HepG2 (cell line): ENCODE measurements at regions not wholly inside any gene's neighbourhood (a gene's known extent, or its start where the extent isn't known, plus 50 kb on each side); places are given as distances from the start of the nearest gene placed in this dataset.

Experiments
- ATAC-seq: fragments of 200-7000 bp; cut with Tn5 transposase; 3 replicates; pipeline ENCODE4 v1.9.1; 2020; ENCODE audit warnings: mild to moderate bottlenecking, moderate library complexity
- BruUV-seq: library from RNA; stranded (reverse); fragments of 400-500 nt; replicated peaks from 2 replicates; lab custom pipeline; 2021; lab: Mats Ljungman, UMichigan
- CTCF ChIA-PET: fragments of 300-600 bp; formaldehyde crosslinking; extraction: SDS; loops from one replicate; lab custom pipeline; 2021; ENCODE audit warnings: low total read pairs, inconsistent platforms, low intra/inter-chr PET ratio; lab: Yijun Ruan, JAX
- POLR2A ChIA-PET: fragments of 350-600 bp; sonication (Branson Sonifier 250); formaldehyde crosslinking; loops from one replicate; lab custom pipeline; 2020; ENCODE audit warnings: antibody characterized with exemption, inconsistent platforms; lab: Yijun Ruan, JAX
- DNase-seq: peaks from one replicate; pipeline ENCODE4 v3.0.0-alpha.2; 2015; ENCODE audit warnings: low spot score
- FAIRE-seq: peaks from 3 replicates; lab custom pipeline; 2011; peaks lifted over from hg19 to GRCh38; lab: Jason Lieb, UNC
- H2AFZ ChIP-seq: one replicate; pipeline ENCODE4 v1.6.1; 2011; ENCODE audit warnings: low read length, inconsistent platforms
- H3K27ac ChIP-seq: fragments of 300-600 bp; 3 replicates; pipeline ENCODE4 v1.8.0; 2011; ENCODE audit warnings: mixed run types, mild to moderate bottlenecking, mixed read lengths, low read length, inconsistent platforms; ENCODE audit not compliant: insufficient read depth; ENCODE audit errors: extremely low read length
- H3K27me3 ChIP-seq, 2 experiments: fragments of 200-600 bp in 1 of 2; 2 replicates in 1 of 2; 3 replicates in 1 of 2; pipeline versions ENCODE4 v1.6.0 to v1.8.0; 2011; ENCODE audit warnings: low read length in 2 of 2, mild to moderate bottlenecking in 2 of 2, moderate library complexity in 2 of 2, inconsistent platforms in 1 of 2; ENCODE audit not compliant: insufficient read depth in 2 of 2, control insufficient read depth in 1 of 2
- H3K36me3 ChIP-seq, 2 experiments: fragments of 200-600 bp in 1 of 2; replicated peaks in 1 of 2; 2 replicates in 1 of 2; 3 replicates in 1 of 2; pipeline versions ENCODE4 v1.5.1 to v1.8.0; 2011; ENCODE audit warnings: low read length in 2 of 2, inconsistent platforms in 1 of 2; ENCODE audit not compliant: insufficient read depth in 2 of 2, control insufficient read depth in 1 of 2
- H3K4me1 ChIP-seq: 2 replicates; pipeline ENCODE4 v1.5.1; 2012; ENCODE audit warnings: low read length, inconsistent platforms; ENCODE audit not compliant: insufficient read depth
- H3K4me2 ChIP-seq: 2 replicates; pipeline ENCODE4 v1.6.0; 2011; ENCODE audit warnings: low read depth, low read length, inconsistent platforms
- H3K4me3 ChIP-seq, 3 experiments: fragments of 200-600 bp in 1 of 3; sonication (generic), shearing (Covaris generic) in 1 of 3; replicated peaks in 1 of 3; 2 replicates each; pipeline ENCODE4 v1.5.1; 2011 to 2016; ENCODE audit warnings: low read length in 3 of 3, inconsistent platforms in 2 of 3, low read depth in 2 of 3, mild to moderate bottlenecking in 2 of 3, control low read depth in 1 of 3, mixed read lengths in 1 of 3; ENCODE audit not compliant: insufficient read depth in 1 of 3
- H3K79me2 ChIP-seq: one replicate; pipeline ENCODE4 v1.6.1; 2011; ENCODE audit warnings: low read length, inconsistent platforms; ENCODE audit not compliant: insufficient read depth
- H3K9ac ChIP-seq: 2 replicates; pipeline ENCODE4 v1.6.0; 2011; ENCODE audit warnings: mild to moderate bottlenecking, low read depth, low read length, inconsistent platforms; ENCODE audit not compliant: insufficient read depth
- H3K9me3 ChIP-seq: 2 replicates; pipeline ENCODE4 v1.5.1; 2012; ENCODE audit warnings: mild to moderate bottlenecking, low read length
- H4K20me1 ChIP-seq: 2 replicates; pipeline ENCODE4 v1.6.0; 2011; ENCODE audit warnings: inconsistent platforms, mild to moderate bottlenecking, low read length, moderate library complexity; ENCODE audit not compliant: insufficient read depth
- ARID4A ChIP-seq: sonication (generic); formaldehyde crosslinking; IDR thresholded peaks from 2 replicates; pipeline ENCODE4 v1.5.0; 2020; ENCODE audit warnings: mild to moderate bottlenecking, missing genetic modification reagents, borderline replicate concordance
- ATRX ChIP-seq: sonication (generic); formaldehyde crosslinking; IDR thresholded peaks from 2 replicates; pipeline ENCODE4 v1.4.0; 2020; ENCODE audit warnings: missing genetic modification reagents, borderline replicate concordance
- EHMT2 ChIP-seq: fragments of 200-600 bp; sonication (generic); IDR thresholded peaks from 2 replicates; pipeline ENCODE4 v1.7.0; 2017; ENCODE audit warnings: antibody characterized with exemption, low read depth, low read length, borderline replicate concordance
- ERF ChIP-seq: IDR thresholded peaks from 2 replicates; pipeline ENCODE4 v1.6.1; 2018; ENCODE audit warnings: missing biosample characterization, missing genetic modification reagents
- EZH2 ChIP-seq: conservative IDR thresholded peaks from 2 replicates; pipeline ENCODE4 v1.6.1; 2012; ENCODE audit warnings: mild to moderate bottlenecking, low read depth, low read length, moderate library complexity
- GPN1 ChIP-seq: sonication (generic); formaldehyde crosslinking; IDR thresholded peaks from 2 replicates; pipeline ENCODE4 v1.5.1; 2020; ENCODE audit warnings: missing genetic modification reagents, borderline replicate concordance
- LRRFIP1 ChIP-seq: sonication (generic); formaldehyde crosslinking; conservative IDR thresholded peaks from 2 replicates; pipeline ENCODE4 v1.4.0; 2020; ENCODE audit warnings: missing genetic modification reagents
- SP4 ChIP-seq: sonication (generic); formaldehyde crosslinking; IDR thresholded peaks from 2 replicates; pipeline ENCODE4 v1.8.1; 2023; ENCODE audit warnings: mild to moderate bottlenecking, missing genetic modification reagents
- TCF7L2 ChIP-seq: IDR thresholded peaks from 2 replicates; pipeline ENCODE4 v1.6.1; 2011; ENCODE audit warnings: mild to moderate bottlenecking, low read depth, low read length, moderate library complexity
- THAP9 ChIP-seq: sonication (generic); formaldehyde crosslinking; IDR thresholded peaks from 2 replicates; pipeline ENCODE4; 2020; ENCODE audit warnings: missing genetic modification reagents, mild to moderate bottlenecking, borderline replicate concordance
- ZFP36L1 ChIP-seq: sonication (generic); formaldehyde crosslinking; IDR thresholded peaks from 2 replicates; pipeline ENCODE4 v1.8.0; 2022; ENCODE audit warnings: mild to moderate bottlenecking, missing genetic modification reagents, moderate library complexity
- ZFX ChIP-seq: sonication (generic); formaldehyde crosslinking; IDR thresholded peaks from 2 replicates; pipeline ENCODE4 v1.4.0; 2020; ENCODE audit warnings: mild to moderate bottlenecking, low read depth, missing genetic modification reagents, moderate library complexity
- ZFY ChIP-seq: sonication (generic); formaldehyde crosslinking; IDR thresholded peaks from 2 replicates; pipeline ENCODE4 v1.4.0; 2020; ENCODE audit warnings: missing genetic modification reagents
- ZNF256 ChIP-seq: sonication (generic); formaldehyde crosslinking; conservative IDR thresholded peaks from 2 replicates; pipeline ENCODE4 v1.4.0; 2020; ENCODE audit warnings: missing genetic modification reagents
- ZNF713 ChIP-seq: sonication (generic); formaldehyde crosslinking; IDR thresholded peaks from 2 replicates; pipeline ENCODE4 v1.4.0; 2020; ENCODE audit warnings: mild to moderate bottlenecking, missing genetic modification reagents
- ZNF740 ChIP-seq: sonication (generic); formaldehyde crosslinking; IDR thresholded peaks from 2 replicates; pipeline ENCODE4 v1.4.0; 2020; ENCODE audit warnings: missing genetic modification reagents
- WGBS: methylation state at CpG from one replicate; pipeline ENCODE4 v1.1.6; 2017; ENCODE audit warnings: low lambda C conversion rate; 5-methylcytosine and 5-hydroxymethylcytosine counted together
- in situ Hi-C: cut with HindIII; loops from 2 replicates; pipeline ENCODE4 v1.10.0; 2017; ENCODE audit warnings: low pct_unique_long_range_greater_than_20kb; ENCODE audit not compliant: extremely low pct_ligation_motif_present
- intact Hi-C: fragments of 100-400 bp; cut with micrococcal nuclease; formaldehyde crosslinking; loops from one replicate; pipeline ENCODE4 v1.10.0; 2022; ENCODE audit not compliant: unreplicated experiment

- no peaks in the 10 kb centered on the region for H3K36me3 ChIP-seq
- H3K4me1 ChIP-seq: no peaks in the 10 kb centered on the region
- no peak for DNase-seq
- no peak for ATAC-seq
- no peak for FAIRE-seq
- 6% methylated on average over 2 of the region's 2 CpGs for WGBS
- no peak overlapping the region for H3K9ac ChIP-seq
- no peaks in the 10 kb centered on the region for H3K79me2 ChIP-seq
- H3K4me3 ChIP-seq: no peak overlapping the region
- intact Hi-C loops (no loop called here), in situ Hi-C loops (no loop called here)
- no peak overlapping the region for H2AFZ ChIP-seq
- no peaks in the 10 kb centered on the region for H3K27me3 ChIP-seq
- BruUV-seq: no TSS peak
- H3K27ac ChIP-seq: no peak overlapping the region
- H3K9me3 ChIP-seq: no peaks in the 10 kb centered on the region
- POLR2A ChIA-PET: no interaction called here
- no peaks in the 10 kb centered on the region for H4K20me1 ChIP-seq
- H3K4me2 ChIP-seq: no peak overlapping the region
- CTCF ChIA-PET: no interaction called here
- TF ChIP-seq ZFP36L1 (no peak), GPN1 (CRISPR knock-in tag) (no peak), ARID4A (CRISPR knock-in tag) (no peak), ZNF740 (CRISPR knock-in tag) (no peak), ZNF256 (CRISPR knock-in tag) (no peak), THAP9 (CRISPR knock-in tag) (no peak), SP4 (CRISPR knock-in tag) (no peak), LRRFIP1 (no peak), EHMT2 (no peak), ATRX (CRISPR knock-in tag) (no peak), ZNF713 (CRISPR knock-in tag) (no peak), EZH2 (no peak), ZFX (CRISPR knock-in tag) (no peak), ZFY (no peak), TCF7L2 (no peak), ERF (no peak)
Observed at GRCh38 chr4:17068392-17068791, 169.9 kb upstream of the LDB2 start.
